Astrocyte (in vitro differentiated cells and primary cell): ENCODE measurements at regions not wholly inside any gene's neighbourhood (a gene's known extent, or its start where the extent isn't known, plus 50 kb on each side); places are given as distances from the start of the nearest gene placed in this dataset.

ENCODE experiments used
- DNase-seq: peaks from one replicate; pipeline ENCODE4 v3.0.0-alpha.2; 2010; ENCODE audit warnings: low read depth
- FAIRE-seq: peaks from 2 replicates; lab custom pipeline; 2011; peaks lifted over from hg19 to GRCh38; lab: Jason Lieb, UNC
- H2AFZ ChIP-seq: 2 replicates; pipeline ENCODE4 v1.6.0; 2012; ENCODE audit warnings: low read depth, low read length, inconsistent platforms
- H3K27ac ChIP-seq: 2 replicates; pipeline ENCODE4 v1.5.1; 2011; ENCODE audit warnings: low read depth, low read length, inconsistent platforms
- H3K27me3 ChIP-seq: 2 replicates; pipeline ENCODE4 v1.6.0; 2011; ENCODE audit warnings: low read length, inconsistent platforms; ENCODE audit not compliant: insufficient read depth
- H3K36me3 ChIP-seq: 2 replicates; pipeline ENCODE4 v1.5.1; 2011; ENCODE audit warnings: low read length, inconsistent platforms; ENCODE audit not compliant: insufficient read depth
- H3K4me1 ChIP-seq: 2 replicates; pipeline ENCODE4 v1.5.1; 2011; ENCODE audit warnings: low read length, inconsistent platforms; ENCODE audit not compliant: insufficient read depth
- H3K4me2 ChIP-seq: 2 replicates; pipeline ENCODE4 v1.6.0; 2012; ENCODE audit warnings: low read length, inconsistent platforms
- H3K4me3 ChIP-seq: 2 replicates; pipeline ENCODE4 v1.5.1; 2011; ENCODE audit warnings: low read depth, mild to moderate bottlenecking, low read length, inconsistent platforms; ENCODE audit not compliant: insufficient read depth
- H3K79me2 ChIP-seq: 2 replicates; pipeline ENCODE4 v1.6.0; 2012; ENCODE audit warnings: mild to moderate bottlenecking, low read length, inconsistent platforms; ENCODE audit not compliant: insufficient read depth
- H3K9ac ChIP-seq: 2 replicates; pipeline ENCODE4 v1.6.0; 2012; ENCODE audit warnings: mild to moderate bottlenecking, low read length, inconsistent platforms
- H3K9me3 ChIP-seq: 2 replicates; pipeline ENCODE4 v1.5.1; 2012; ENCODE audit warnings: low read depth, mild to moderate bottlenecking, low read length, inconsistent platforms; ENCODE audit not compliant: insufficient read depth
- H4K20me1 ChIP-seq: 2 replicates; pipeline ENCODE4 v1.6.0; 2012; ENCODE audit warnings: low read length, inconsistent platforms; ENCODE audit not compliant: insufficient read depth
- H3K27ac Mint-ChIP-seq: one replicate; pipeline ENCODE4 v1.8.0; 2021; ENCODE audit warnings: mild to moderate bottlenecking, mixed read lengths; ENCODE audit not compliant: unreplicated experiment
- H3K27me3 Mint-ChIP-seq: one replicate; pipeline ENCODE4 v1.8.0; 2021; ENCODE audit warnings: low read depth, mixed read lengths; ENCODE audit not compliant: unreplicated experiment
- H3K36me3 Mint-ChIP-seq: one replicate; pipeline ENCODE4 v1.8.0; 2021; ENCODE audit warnings: low read depth, mixed read lengths; ENCODE audit not compliant: unreplicated experiment
- H3K4me1 Mint-ChIP-seq: one replicate; pipeline ENCODE4 v1.8.0; 2021; ENCODE audit warnings: low read depth, mixed read lengths; ENCODE audit not compliant: unreplicated experiment
- H3K4me3 Mint-ChIP-seq: one replicate; pipeline ENCODE4 v1.8.0; 2021; ENCODE audit warnings: mild to moderate bottlenecking, moderate library complexity, mixed read lengths; ENCODE audit not compliant: unreplicated experiment
- H3K9me3 Mint-ChIP-seq: one replicate; pipeline ENCODE4 v1.8.0; 2021; ENCODE audit warnings: mild to moderate bottlenecking, mixed read lengths; ENCODE audit not compliant: unreplicated experiment
- EZH2 ChIP-seq: IDR thresholded peaks from 2 replicates; pipeline ENCODE4 v1.6.1; 2012; ENCODE audit warnings: mild to moderate bottlenecking, low read length, inconsistent platforms; ENCODE audit not compliant: insufficient read depth
- TF ChIP-seq, protein P1 (sequence below): IDR thresholded peaks from 2 replicates; pipeline ENCODE4 v1.5.1; 2011; ENCODE audit warnings: low read depth, mild to moderate bottlenecking, inconsistent platforms, low read length, moderate library complexity; ENCODE audit not compliant: insufficient read depth

DNA sequence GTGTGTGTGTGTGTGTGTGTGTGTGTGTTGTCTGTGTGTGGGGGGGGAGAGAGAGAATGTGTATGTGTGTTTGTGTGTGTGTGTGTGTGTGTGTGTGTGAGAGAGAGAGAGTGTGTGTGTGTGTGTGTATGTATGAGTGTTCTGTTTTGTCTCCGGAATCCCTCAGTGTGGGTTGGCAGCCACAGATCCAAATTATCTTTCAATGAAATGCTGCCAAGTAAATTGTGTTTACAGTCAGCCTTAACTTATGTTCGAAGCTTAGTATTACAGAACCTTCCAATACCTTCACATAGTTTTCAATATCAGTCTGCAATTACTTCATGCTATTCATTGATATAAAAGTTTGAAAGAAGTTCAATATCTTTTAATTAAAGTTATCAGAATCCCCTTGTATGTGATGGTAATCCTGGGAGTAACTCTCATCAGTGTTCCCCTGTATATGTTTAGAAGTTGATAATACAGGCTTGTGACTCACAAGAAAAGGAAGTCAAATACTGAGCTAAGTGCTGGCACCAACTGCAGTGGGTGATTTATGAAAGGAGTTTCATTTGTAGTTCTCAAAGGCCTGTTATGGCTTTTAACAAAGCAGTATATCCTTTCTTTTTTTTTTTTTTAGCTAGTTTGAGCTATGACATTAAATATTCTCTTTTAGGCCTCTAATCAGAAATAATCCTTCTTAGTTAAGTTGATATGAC, 51.6 kb upstream of the HTR2C start:
- H3K4me3 ChIP-seq: no peak overlapping the region
- H3K4me2 ChIP-seq: no peak overlapping the region
- no peaks in the 10 kb centered on the region for H3K9me3 Mint-ChIP-seq
- no peak overlapping the region for H3K27ac ChIP-seq
- H3K27me3 ChIP-seq: no peaks in the 10 kb centered on the region
- H3K9me3 ChIP-seq: no peaks in the 10 kb centered on the region
- H3K9ac ChIP-seq: no peak overlapping the region
- TF ChIP-seq, protein P1, sequence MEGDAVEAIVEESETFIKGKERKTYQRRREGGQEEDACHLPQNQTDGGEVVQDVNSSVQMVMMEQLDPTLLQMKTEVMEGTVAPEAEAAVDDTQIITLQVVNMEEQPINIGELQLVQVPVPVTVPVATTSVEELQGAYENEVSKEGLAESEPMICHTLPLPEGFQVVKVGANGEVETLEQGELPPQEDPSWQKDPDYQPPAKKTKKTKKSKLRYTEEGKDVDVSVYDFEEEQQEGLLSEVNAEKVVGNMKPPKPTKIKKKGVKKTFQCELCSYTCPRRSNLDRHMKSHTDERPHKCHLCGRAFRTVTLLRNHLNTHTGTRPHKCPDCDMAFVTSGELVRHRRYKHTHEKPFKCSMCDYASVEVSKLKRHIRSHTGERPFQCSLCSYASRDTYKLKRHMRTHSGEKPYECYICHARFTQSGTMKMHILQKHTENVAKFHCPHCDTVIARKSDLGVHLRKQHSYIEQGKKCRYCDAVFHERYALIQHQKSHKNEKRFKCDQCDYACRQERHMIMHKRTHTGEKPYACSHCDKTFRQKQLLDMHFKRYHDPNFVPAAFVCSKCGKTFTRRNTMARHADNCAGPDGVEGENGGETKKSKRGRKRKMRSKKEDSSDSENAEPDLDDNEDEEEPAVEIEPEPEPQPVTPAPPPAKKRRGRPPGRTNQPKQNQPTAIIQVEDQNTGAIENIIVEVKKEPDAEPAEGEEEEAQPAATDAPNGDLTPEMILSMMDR: no peak
- no peak for TF ChIP-seq EZH2
- no peaks in the 10 kb centered on the region for H3K79me2 ChIP-seq
- H2AFZ ChIP-seq: no peak overlapping the region
- no peaks in the 10 kb centered on the region for H3K36me3 Mint-ChIP-seq
- H3K36me3 ChIP-seq: no peaks in the 10 kb centered on the region
- no peaks in the 10 kb centered on the region for H3K4me1 ChIP-seq
- DNase-seq: peak; percentile 15
- H3K4me1 Mint-ChIP-seq: no peaks in the 10 kb centered on the region
- H3K27ac Mint-ChIP-seq: no peak overlapping the region
- no peak for FAIRE-seq
- H3K4me3 Mint-ChIP-seq: no peak overlapping the region
- no peaks in the 10 kb centered on the region for H4K20me1 ChIP-seq
- H3K27me3 Mint-ChIP-seq: no peaks in the 10 kb centered on the region
